HEK293 (cell line): ENCODE measurements at regions not wholly inside any gene's neighbourhood (a gene's known extent, or its start where the extent isn't known, plus 50 kb on each side); places are given as distances from the start of the nearest gene placed in this dataset.

Experiments used
- CTCF ChIP-seq: fragments of 450-650 bp; formaldehyde crosslinking; IDR thresholded peaks from 2 replicates; pipeline ENCODE4 v1.5.1; 2016; ENCODE audit warnings: missing biosample characterization, missing genetic modification characterization
- REST ChIP-seq: fragments of 450-650 bp; formaldehyde crosslinking; IDR thresholded peaks from 2 replicates; pipeline ENCODE4 v1.5.1; 2016; ENCODE audit warnings: missing biosample characterization, missing genetic modification characterization
- ZNF10 ChIP-seq: fragments of 450-650 bp; formaldehyde crosslinking; IDR thresholded peaks from 2 replicates; pipeline ENCODE4 v1.5.1; 2017; ENCODE audit warnings: missing biosample characterization, missing genetic modification characterization
- ZNF175 ChIP-seq: fragments of 450-650 bp; formaldehyde crosslinking; IDR thresholded peaks from 2 replicates; pipeline ENCODE4 v1.5.1; 2016; ENCODE audit warnings: missing biosample characterization, missing genetic modification characterization
- ZNF274 ChIP-seq, 2 experiments: fragments of 200-500 bp in 1 of 2; fragments of 450-650 bp in 1 of 2; sonication (Bioruptor generic) in 1 of 2; formaldehyde crosslinking in 1 of 2; IDR thresholded peaks; 2 replicates each; pipeline versions ENCODE4 v1.5.1 to v1.6.1; 2014 to 2016; ENCODE audit warnings: borderline replicate concordance in 1 of 2, inconsistent platforms in 1 of 2, low read length in 1 of 2, missing biosample characterization in 1 of 2, missing genetic modification characterization in 1 of 2
- ZNF488 ChIP-seq: fragments of 450-650 bp; formaldehyde crosslinking; IDR thresholded peaks from 2 replicates; pipeline ENCODE4 v1.5.1; 2016; ENCODE audit warnings: missing biosample characterization, missing genetic modification characterization
- ZNF561 ChIP-seq: fragments of 450-650 bp; IDR thresholded peaks from 2 replicates; pipeline ENCODE4 v1.5.1; 2018; ENCODE audit warnings: missing biosample characterization, missing genetic modification characterization, borderline replicate concordance

GRCh38 chr1:30040081-30041019 lies 683.0 kb downstream of the MATN1 start:
- TF ChIP-seq ZNF488 (tag by site-specific recombination), result no peak
- TF ChIP-seq ZNF10, result no peak
- TF ChIP-seq CTCF (tag by site-specific recombination), result no peak
- TF ChIP-seq ZNF175, result no peak
- no peak for TF ChIP-seq ZNF561 (tag by site-specific recombination)
- no peak for TF ChIP-seq ZNF274 (IDR thresholded peaks at IDR 0.05; ENCODE audit: low read length)
- no peak for TF ChIP-seq ZNF274 (tag by site-specific recombination; IDR thresholded peaks at IDR 0.05; ENCODE audit: borderline replicate concordance)
- no peak for TF ChIP-seq REST (tag by site-specific recombination)
